HT-29 (cell line): ENCODE measurements at regions not wholly inside any gene's neighbourhood (a gene's known extent, or its start where the extent isn't known, plus 50 kb on each side); places are given as distances from the start of the nearest gene placed in this dataset.
"Not testable (repeated sequence)": the region's sequence is repeated elsewhere in the genome, so short reads cannot be mapped to it uniquely, and the experiment has no call there.

ENCODE experiments used
- DNase-seq: peaks from one replicate; pipeline ENCODE4 v3.0.0-alpha.2; 2015; ENCODE audit warnings: low spot score

GRCh38 chr10:128576943-128577670 lies 450.9 kb upstream of the MKI67 start:
- no peak for DNase-seq

- no peak for DNase-seq
Measured at GRCh38 chr10:128577958-128578750, 451.9 kb upstream of the MKI67 start.

GRCh38 chr10:128578766-128579165 lies 452.5 kb upstream of the MKI67 start:
- DNase-seq, result no peak

GRCh38 chr10:128579280-128579865 lies 453.1 kb upstream of the MKI67 start:
- no peak for DNase-seq

GRCh38 chr10:128579901-128580300 lies 453.7 kb upstream of the MKI67 start:
- DNase-seq, result no peak

GRCh38 chr10:128583125-128583524 lies 456.9 kb upstream of the MKI67 start:
- not testable (repeated sequence) for DNase-seq

GRCh38 chr10:128586599-128586998 lies 460.4 kb upstream of the MKI67 start:
- not testable (repeated sequence) for DNase-seq

- no peak for DNase-seq
Measured at GRCh38 chr10:128587689-128588088, 461.5 kb upstream of the MKI67 start.

- DNase-seq, result no peak
Measured at GRCh38 chr10:128588402-128588801, 462.2 kb upstream of the MKI67 start.

GRCh38 chr10:128594688-128595087 lies 468.5 kb upstream of the MKI67 start:
- DNase-seq, result no peak

- DNase-seq, result no peak
Measured at GRCh38 chr10:128596906-128597305, 470.7 kb upstream of the MKI67 start.

GRCh38 chr10:128599030-128599429 lies 472.8 kb upstream of the MKI67 start:
- no peak for DNase-seq

- DNase-seq, result no peak
Measured at GRCh38 chr10:128599538-128599937, 473.3 kb upstream of the MKI67 start.

- no peak for DNase-seq
Measured at GRCh38 chr10:128602183-128602582, 476.0 kb upstream of the MKI67 start.

- DNase-seq, result no peak
Measured at GRCh38 chr10:128604025-128604424, 477.8 kb upstream of the MKI67 start.

- peak; percentile 10 for DNase-seq
Measured at GRCh38 chr10:128605180-128605579, 479.0 kb upstream of the MKI67 start.

- DNase-seq, result no peak
Measured at GRCh38 chr10:128606055-128606454, 479.8 kb upstream of the MKI67 start.

GRCh38 chr10:128608791-128609190 lies 482.6 kb upstream of the MKI67 start:
- no peak for DNase-seq

- DNase-seq, result no peak
Measured at GRCh38 chr10:128609460-128609859, 483.2 kb upstream of the MKI67 start.

- no peak for DNase-seq
Measured at GRCh38 chr10:128610113-128610512, 483.9 kb upstream of the MKI67 start.

- no peak for DNase-seq
Measured at GRCh38 chr10:128612195-128612594, 486.0 kb upstream of the MKI67 start.

GRCh38 chr10:128612631-128613030 lies 486.4 kb upstream of the MKI67 start:
- no peak for DNase-seq
